HG03103 (cell line): ENCODE measurements at regions not wholly inside any gene's neighbourhood (a gene's known extent, or its start where the extent isn't known, plus 50 kb on each side); places are given as distances from the start of the nearest gene placed in this dataset.

Source experiments
- ATAC-seq: cut with Tn5 transposase; IDR thresholded peaks from one replicate; pipeline ENCODE4 v1.9.1; 2021; ENCODE audit warnings: low read depth; ENCODE audit not compliant: unreplicated experiment

GRCh38 chr3:35486295-35486694, 153.0 kb upstream of the ARPP21 start:
- ATAC-seq: no peak

GRCh38 chr3:35487376-35487775, 151.9 kb upstream of the ARPP21 start:
- no peak for ATAC-seq

DNA sequence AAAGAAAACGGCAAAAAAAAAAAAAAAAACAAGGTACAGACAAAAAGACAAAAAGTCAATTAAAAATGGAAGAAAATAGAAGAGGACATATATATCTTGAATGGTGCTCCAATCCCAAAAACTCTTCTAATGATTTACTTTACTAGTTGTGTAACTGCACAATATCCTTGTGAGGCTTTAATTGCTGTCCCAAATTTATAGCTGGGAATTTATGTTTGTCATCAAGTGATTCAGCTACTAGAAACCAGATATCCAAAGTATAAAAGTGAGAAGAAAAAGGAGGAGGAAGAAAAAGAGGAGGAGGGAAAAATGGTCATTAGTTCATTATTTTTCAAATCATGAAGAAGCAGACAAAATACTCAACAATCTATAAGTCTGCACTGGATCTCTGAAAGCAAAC, 150.8 kb upstream of the ARPP21 start:
- no peak for ATAC-seq

DNA sequence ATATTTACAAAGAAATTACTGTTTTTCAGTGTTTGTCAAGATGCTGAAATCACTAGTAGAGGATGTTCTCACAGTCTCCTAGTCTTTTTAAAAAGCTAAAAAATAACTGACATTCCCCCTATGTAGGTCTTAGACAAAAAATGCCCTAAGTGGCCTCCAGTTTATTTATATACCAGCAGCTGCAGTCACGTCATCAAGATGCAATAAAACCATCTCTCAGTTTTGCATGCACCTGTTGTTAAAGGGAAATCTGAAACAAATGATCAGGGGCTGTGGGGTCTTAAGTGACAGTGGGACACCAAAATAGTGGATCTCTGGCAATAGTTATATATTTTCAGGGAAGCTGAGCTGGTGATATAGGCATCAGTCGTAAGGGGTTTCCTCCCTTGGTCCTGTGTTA, 146.5 kb upstream of the ARPP21 start:
- no peak for ATAC-seq

DNA sequence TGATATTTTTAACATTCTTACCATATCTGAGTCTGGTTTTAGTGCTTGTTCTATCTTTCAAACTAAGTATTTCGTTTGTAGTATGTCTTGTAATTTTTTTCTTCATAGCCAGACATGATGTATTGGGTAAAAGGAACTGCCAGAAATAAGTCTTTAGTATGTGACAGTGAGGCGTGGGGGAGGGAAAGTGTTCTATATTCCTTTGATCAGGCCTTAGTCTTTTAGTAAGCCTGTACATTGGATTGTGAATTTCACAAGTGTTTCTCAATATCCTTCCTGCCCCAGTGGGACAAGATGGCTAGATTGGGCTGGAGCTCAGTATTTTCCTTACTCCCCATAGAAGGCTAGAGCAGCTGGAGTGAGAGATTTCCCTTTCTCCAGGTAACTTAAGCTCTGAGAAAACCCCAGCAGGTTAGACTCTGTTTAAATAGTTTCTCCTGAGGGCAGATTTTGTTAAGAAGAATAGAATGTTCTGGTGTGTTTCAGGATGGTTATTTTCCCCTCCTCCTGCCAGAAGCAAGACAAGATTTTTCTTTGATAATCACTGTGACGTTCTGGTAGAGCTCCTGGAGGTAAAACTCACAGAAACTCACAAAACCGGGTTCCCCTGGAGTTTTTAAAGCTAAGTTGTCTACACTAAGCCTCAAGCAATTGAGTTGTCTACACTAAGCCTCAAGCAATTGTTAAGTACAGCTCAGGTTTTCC, 140.7 kb upstream of the ARPP21 start:
- ATAC-seq: no peak

DNA sequence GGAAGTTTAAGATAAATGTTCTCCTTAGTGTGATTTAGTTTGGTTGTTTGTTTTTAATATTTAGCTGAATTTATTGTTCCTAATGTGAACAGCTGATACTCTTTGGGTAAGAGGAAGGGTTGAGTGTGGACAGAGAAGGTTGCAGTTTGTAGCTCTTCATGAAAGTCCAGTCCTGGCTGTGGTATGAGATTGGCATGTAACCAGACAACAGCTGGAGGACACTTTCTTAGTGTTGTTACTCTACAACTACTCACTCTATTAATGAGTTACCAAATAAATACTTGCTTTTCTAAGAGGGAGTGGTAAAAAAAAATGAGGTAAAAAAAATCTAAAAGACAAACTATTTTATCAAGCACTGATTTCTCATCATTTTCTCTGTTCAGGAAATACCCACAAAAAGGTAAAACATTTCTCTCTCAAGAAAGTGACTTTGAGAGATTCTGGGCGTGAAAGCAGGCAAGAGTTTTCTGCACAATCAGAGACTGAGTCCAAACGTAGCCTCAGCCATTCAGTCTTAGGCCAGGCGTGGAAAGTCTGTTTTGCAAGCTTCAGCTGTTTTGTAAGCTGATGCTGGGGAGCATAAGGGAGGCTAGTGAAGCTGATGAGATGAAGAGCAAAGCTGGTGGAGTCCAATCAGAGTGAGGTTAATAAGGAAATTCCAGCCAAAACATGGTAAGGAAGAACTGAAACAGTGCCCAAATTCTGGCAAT, 138.5 kb upstream of the ARPP21 start:
- no peak for ATAC-seq

DNA sequence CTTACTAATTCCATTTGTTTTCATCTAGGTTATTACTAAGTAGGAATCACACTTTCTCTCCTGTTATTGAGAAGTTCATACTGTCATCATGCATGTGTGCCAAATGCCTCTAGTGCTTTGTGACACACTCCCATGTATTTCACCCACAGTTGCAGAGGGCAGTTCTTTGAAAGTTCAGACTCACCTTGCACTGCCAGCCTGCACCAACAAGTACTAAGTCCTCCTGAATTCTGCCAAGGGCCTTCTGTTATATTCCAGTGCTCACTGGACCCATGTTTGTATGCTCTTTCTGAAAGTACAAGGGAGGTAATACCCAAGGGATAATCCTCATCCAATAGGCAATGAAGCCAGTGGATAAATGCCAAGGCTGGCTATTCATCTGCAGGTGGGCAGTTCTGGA, 136.6 kb upstream of the ARPP21 start:
- ATAC-seq: no peak

GRCh38 chr3:35505181-35505580, 134.1 kb upstream of the ARPP21 start:
- ATAC-seq: no peak

DNA sequence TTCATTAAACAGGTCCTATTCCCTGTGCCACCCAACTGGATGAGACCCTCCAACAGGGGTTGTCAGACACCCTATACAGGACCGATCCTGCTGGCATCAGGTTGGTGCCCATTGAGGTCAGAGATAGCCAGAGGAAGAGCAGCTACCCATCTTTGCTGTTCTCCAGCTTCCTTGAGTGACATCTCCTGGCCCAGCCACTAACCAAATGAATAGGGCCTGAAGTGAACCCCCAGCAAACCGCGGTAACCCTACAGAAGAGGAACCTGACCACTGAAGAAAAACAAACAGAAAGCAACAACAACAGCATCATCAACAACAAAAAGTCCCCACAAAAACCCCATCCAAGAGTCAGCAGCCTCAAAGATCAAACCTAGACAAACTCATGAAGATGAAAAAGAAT, 133.6 kb upstream of the ARPP21 start:
- ATAC-seq: no peak

DNA sequence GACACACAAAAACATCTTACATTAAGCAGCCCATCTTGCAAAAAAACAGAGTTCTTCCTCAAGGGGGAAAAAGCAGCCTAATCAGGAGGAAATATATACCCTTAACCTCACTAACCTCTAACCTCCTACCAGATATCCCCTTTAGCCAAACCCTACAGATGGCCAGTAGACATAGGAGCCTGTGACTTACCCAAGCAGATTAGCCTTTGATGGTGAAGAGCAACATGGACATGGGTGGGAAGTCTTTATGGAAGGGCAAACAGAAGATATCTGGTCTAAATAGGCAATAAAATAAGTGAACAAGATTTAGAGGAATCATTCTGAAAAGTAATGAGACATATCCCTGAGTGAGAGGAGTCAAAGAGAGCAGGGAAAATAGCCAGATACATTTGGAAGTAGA, 119.4 kb upstream of the ARPP21 start:
- no peak for ATAC-seq

DNA sequence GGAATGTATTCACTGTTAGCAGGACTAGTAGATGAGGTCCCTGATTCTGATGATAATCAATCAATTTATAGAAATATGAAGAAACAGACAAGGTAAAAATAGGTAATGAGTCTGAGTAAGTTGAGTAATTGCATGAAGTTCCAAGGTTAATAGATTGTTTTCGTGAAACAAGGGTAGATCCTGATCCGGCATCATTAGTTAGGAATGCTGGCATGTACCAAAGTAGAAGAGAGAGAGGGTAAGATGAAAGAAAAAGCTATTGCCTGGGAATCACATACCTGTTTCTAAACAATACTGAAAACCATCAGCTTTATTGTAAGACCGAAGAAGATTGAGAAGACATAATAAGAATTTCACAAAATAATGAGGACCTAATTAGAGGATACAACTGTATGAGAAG, 118.1 kb upstream of the ARPP21 start:
- no peak for ATAC-seq

DNA sequence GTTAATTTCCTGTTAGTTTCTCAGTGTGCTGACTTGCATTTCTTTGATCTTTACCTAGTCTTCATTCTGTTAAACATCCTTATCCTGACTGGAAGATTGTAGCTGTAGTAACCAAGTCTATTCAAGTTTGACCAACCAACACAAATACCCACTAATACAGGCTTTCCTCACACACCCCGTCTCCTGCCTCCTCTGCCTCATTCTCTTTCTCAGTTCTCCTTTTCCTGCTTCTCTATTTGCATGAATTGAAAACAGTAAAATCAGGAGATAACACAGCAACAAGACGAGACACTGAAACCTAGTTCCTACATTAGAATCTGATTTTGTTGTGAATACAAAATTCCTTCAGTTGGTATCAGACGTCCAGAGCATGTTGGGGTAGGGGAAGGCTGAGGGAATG, 116.9 kb upstream of the ARPP21 start:
- ATAC-seq: no peak

GRCh38 chr3:35523074-35523473, 116.3 kb upstream of the ARPP21 start:
- no peak for ATAC-seq

- ATAC-seq: no peak
Observed at GRCh38 chr3:35523838-35524237, 115.5 kb upstream of the ARPP21 start.

DNA sequence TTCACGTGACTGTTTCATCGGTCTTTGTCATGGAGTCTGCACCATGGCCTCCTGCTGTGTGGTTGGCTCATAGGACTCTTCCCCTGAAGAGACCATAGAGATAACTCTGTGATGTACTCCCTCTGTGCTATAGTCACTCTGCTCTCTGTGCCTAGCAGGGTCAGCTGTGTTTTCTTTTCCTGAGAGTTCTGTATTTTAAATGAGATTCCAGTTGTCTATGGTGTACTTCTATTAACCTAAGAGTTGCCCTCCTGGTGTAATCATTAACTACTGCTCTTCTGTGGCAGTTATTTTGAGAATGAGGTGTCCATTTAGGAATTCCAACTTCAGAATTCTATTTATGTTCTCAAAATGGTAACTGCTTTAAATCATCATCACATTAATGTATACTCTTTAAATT, 114.5 kb upstream of the ARPP21 start:
- no peak for ATAC-seq

- ATAC-seq: no peak
Observed at GRCh38 chr3:35528728-35529127, 110.6 kb upstream of the ARPP21 start.

GRCh38 chr3:35529337-35529736, 110.0 kb upstream of the ARPP21 start:
- no peak for ATAC-seq

DNA sequence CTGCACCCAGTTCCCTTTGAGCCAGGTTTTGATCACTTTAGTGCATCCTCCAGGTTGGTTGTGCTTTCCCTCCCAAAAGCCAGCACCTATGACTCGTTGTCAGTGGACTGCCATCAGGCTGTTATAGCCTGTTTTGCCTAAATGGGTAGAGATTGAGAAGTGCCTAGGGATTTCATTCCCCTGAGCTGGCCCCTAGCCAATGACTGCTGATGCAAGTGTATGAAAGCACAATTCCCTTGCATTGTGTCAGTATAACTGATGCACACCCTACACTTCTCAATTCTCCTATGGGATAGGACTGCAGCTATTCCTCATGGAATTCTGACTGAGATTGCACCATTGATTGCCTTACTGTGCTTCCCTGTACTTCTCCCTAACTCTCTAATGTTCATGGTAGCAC, 102.1 kb upstream of the ARPP21 start:
- no peak for ATAC-seq

DNA sequence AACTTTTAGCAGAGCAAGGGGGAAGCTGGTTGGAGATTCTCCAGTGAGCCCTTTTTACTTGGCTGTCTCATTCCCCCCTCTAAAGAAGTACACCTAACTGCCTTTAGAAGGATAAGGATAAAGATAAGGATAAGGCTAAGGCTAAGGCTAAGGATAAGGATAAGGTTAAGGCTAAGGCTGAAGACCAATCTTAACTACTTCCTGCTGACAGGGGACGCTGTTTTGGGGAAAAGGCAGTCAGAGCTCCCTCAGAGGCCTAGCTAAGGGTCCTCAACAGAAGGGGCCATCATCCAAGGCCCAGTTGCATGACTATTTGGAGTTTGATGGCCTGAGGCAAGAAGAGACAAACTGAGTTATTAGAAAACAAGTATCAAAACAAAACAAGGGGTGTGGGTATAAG, 94.3 kb upstream of the ARPP21 start:
- no peak for ATAC-seq

DNA sequence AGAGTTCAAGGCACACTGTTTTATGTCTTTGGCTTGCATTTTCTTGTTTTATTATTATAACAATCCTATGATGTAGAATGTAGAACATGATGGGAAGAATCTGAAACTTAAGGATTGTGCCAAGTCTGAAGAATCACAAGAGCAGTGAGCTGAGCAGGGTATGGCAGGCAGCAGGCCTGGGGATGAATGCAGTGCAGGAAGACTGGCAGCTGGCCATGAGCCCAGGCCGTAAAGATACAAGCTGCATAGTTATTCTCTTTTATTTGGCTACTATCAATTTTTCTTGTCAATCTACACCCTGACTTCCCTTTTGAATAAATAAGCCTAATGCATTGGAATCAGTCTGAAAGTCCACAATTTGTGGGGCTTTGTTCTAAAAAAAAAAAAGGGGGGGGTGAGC, 89.6 kb upstream of the ARPP21 start:
- ATAC-seq: no peak

GRCh38 chr3:35562141-35562540, 77.2 kb upstream of the ARPP21 start:
- ATAC-seq: no peak

- no peak for ATAC-seq
Observed at GRCh38 chr3:35565048-35565447, 74.3 kb upstream of the ARPP21 start.
